ENCODE measurements at regions not wholly inside any gene's neighbourhood (a gene's known extent, or its start where the extent isn't known, plus 50 kb on each side); places are given as distances from the start of the nearest gene placed in this dataset.

DNA sequence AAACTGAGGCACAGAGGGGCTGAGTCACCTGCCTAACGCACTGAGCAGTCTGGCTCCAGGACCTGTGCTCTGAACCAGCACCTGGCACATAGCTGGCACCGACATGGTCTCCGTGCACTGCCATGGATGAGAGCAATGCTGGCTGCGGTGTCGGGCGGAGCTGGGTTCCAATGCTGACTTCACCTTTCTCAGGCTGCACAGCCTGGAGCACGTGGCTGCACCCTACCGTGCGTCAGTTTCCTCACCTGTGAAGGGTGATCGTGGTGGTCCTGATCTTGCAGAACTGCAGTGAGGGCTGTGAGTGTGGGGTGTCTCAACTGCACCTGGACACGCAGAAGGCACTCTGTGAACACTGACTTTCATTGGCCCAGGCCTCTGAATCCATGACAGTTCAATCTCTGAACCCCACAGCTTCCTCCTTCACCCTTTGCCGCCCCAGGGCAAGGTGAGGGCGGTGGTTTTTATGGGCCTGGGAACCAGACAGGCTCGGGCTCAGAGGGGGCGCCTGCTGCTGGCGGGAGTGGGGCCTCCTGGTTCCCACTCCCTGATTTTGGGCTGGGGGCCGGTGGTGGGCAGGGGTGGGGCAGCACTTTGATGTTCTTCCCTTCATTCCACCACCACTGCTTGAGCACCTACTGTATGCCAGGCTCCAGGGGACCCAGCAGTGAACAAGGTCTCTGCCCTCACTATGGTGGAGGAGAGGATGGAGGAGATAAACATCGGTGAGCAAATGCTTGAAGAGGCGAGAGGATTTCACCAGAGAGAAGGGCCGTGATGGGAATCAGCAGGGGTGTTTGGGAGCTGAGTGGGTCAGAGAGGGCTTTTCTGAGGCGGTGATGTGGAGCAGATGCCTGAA is 102.9 kb downstream of the CEBPB start:
- CTCF ChIA-PET (ENCODE audit: partially characterized antibody): no interaction called here
- intact Hi-C loops (cut with micrococcal nuclease): no loop called here

DNA sequence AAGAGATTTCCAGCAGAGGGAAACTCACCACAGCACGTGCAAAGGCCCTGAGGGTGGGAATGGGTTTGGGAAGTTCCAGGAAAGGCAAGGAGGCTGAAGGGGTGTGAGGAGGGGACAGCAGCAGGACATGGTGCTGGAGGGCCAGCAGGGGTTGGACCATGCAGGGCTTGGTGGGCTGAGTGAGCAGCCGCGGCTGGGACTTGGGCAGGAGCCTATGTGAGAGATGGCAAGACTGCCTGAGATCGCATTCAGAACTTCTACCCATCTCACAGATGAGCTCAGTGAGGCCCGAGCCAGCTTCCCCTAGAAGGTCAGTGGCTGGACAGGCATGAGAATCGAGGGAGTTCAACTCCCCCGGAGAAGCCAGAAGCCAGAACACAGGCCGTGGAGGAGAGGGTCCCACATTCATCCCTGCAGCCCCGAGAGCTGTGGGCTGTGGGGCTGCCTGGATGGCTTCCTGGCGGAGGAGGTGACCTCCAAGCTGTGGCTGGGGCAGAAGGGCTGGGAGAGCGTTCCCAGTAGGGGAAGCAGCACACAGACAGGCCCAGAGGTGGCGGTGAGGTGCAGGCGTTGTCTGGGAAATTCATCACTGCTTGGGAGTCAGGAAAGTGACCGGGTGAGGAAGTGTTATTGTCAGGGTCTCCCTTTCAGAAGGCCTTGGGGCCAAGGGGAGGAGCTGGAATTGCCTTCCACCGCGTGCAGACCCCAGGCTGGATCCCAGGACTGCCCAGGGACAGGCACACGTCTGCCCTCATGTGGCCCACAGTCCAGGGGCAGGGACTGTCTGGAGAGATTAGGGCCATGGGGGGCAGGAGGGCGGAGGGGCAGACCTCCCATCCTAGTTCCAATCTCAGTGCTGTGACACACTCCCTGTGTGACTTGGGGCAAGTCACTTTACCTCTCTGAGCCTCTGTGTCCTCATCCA is 103.8 kb downstream of the CEBPB start:
- POLR2A ChIA-PET (ENCODE audit: partially characterized antibody): interaction anchor here (0.6 kb wide), 1 partner anchor 94 kb away, joined by 3 read pairs; no protein-coding TSS in a partner anchor
- peak overlapping the region in 1 of 7 donors; percentile 32 for H3K27ac Mint-ChIP-seq

More for the DNA sequence above, 102.9 kb downstream of the CEBPB start:
- H3K27me3 ChIP-seq (ENCODE audit: insufficient read depth, low read length): no peaks in the 10 kb centered on the region
- Mint-ChIP-seq H3K4me1 (peaks cover 7 to 17% (median 9%) of the 10 kb centered on the region in 4 donors), H3K4me3 (no peak overlapping the region), H3K36me3 (no peaks in the 10 kb centered on the region), H3K27ac (peak overlapping the region in 1 of 7 donors; percentile 32), H3K27me3 (peaks cover 0 to 6% of the 10 kb centered on the region in 2 donors), H3K9me3 (no peaks in the 10 kb centered on the region)
- DNase-seq: no peak
- no peak overlapping the region for H3K4me3 ChIP-seq (ENCODE audit: low read length in 2 of 2)
- peaks cover 8% of the 10 kb centered on the region for H3K4me1 ChIP-seq (ENCODE audit: insufficient read depth, low read length)
- POLR2A ChIA-PET (ENCODE audit: partially characterized antibody): no interaction called here
- no peaks in the 10 kb centered on the region for H3K36me3 ChIP-seq (ENCODE audit: insufficient read depth, low read length)
- no peak overlapping the region for H3K27ac ChIP-seq (ENCODE audit: low read depth, low read length)
- H3K9me3 ChIP-seq (ENCODE audit: control insufficient read depth in 1 of 2, low read length in 2 of 2): no peaks in the 10 kb centered on the region

GRCh38 chr20:50295345-50295744 is 104.7 kb downstream of the CEBPB start:
- CTCF ChIA-PET (ENCODE audit: partially characterized antibody): no interaction called here
- H3K27me3 ChIP-seq (ENCODE audit: insufficient read depth, low read length): no peaks in the 10 kb centered on the region
- no peak overlapping the region for H3K4me3 ChIP-seq (ENCODE audit: low read length in 2 of 2)
- no peak overlapping the region for H3K4me3 Mint-ChIP-seq
- H3K36me3 ChIP-seq (ENCODE audit: insufficient read depth, low read length): no peaks in the 10 kb centered on the region
- no peaks in the 10 kb centered on the region for H3K9me3 ChIP-seq (ENCODE audit: control insufficient read depth in 1 of 2, low read length in 2 of 2)
- intact Hi-C loops (cut with micrococcal nuclease): no loop called here
- H3K36me3 Mint-ChIP-seq: no peaks in the 10 kb centered on the region
- peaks cover 0 to 3% of the 10 kb centered on the region in 2 donors for H3K27me3 Mint-ChIP-seq
- H3K27ac ChIP-seq (ENCODE audit: low read depth, low read length): no peak overlapping the region
- H3K9me3 Mint-ChIP-seq: peaks cover 0 to 1% (median 0%) of the 10 kb centered on the region in 8 donors
- no peak for DNase-seq
- peaks cover 7 to 17% (median 9%) of the 10 kb centered on the region in 4 donors for H3K4me1 Mint-ChIP-seq
- H3K4me1 ChIP-seq (ENCODE audit: insufficient read depth, low read length): peaks cover 8% of the 10 kb centered on the region
- H3K27ac Mint-ChIP-seq: peak overlapping the region in 1 of 7 donors; percentile 51
- POLR2A ChIA-PET (ENCODE audit: partially characterized antibody): no interaction called here

More for the DNA sequence above, 103.8 kb downstream of the CEBPB start:
- Histone ChIP-seq H3K36me3 (ENCODE audit: insufficient read depth, low read length) (no peaks in the 10 kb centered on the region), H3K4me1 (ENCODE audit: insufficient read depth, low read length) (peaks cover 8% of the 10 kb centered on the region), H3K27me3 (ENCODE audit: insufficient read depth, low read length) (no peaks in the 10 kb centered on the region), H3K9me3 (ENCODE audit: control insufficient read depth in 1 of 2, low read length in 2 of 2) (no peaks in the 10 kb centered on the region), H3K27ac (ENCODE audit: low read depth, low read length) (no peak overlapping the region), H3K4me3 (ENCODE audit: low read length in 2 of 2) (no peak overlapping the region)
- no peak overlapping the region for H3K4me3 Mint-ChIP-seq
- DNase-seq: no peak
- CTCF ChIA-PET (ENCODE audit: partially characterized antibody): no interaction called here
- intact Hi-C loops (cut with micrococcal nuclease): no loop called here
- no peaks in the 10 kb centered on the region for H3K36me3 Mint-ChIP-seq
- peaks cover 0 to 6% of the 10 kb centered on the region in 2 donors for H3K27me3 Mint-ChIP-seq
- peaks cover 7 to 17% (median 9%) of the 10 kb centered on the region in 4 donors for H3K4me1 Mint-ChIP-seq
- H3K9me3 Mint-ChIP-seq: no peaks in the 10 kb centered on the region

DNA sequence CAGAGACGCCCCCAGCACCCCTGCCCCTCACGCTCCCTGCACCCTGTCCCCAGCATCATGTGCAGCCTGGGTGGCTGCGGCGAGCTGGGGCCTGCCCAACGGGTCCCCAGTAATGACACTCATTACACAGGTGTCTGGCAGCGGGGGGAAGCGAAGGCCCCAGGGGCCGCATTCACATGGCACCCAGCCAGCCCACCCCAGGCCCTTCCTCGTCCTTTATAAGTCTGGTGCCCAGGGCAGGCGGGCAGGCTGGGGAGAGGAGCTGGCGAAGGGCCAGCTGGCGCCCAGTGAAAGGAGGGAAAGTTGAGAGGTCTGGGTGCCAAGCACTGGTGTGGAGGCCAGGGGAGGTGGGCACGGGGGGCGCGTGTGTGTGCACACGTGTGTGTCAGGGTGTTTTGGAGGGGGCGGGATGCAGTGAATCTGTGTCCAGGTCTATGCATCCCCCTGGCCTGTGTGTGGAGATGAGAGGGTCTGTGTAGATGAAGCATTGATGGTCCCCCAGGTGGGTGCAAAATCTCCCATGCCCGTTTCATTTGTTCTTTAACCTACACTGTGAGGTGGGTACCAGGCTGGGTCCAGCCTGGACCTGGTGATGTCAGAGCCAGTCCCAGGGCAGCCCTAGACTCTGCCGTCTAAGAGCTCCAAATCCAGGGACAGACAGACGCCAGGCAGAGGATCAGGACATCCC is 105.3 kb downstream of the CEBPB start:
- H3K9me3 ChIP-seq (ENCODE audit: control insufficient read depth in 1 of 2, low read length in 2 of 2): no peaks in the 10 kb centered on the region
- CTCF ChIA-PET (ENCODE audit: partially characterized antibody): no interaction called here
- H3K4me1 ChIP-seq (ENCODE audit: insufficient read depth, low read length): peaks cover 8% of the 10 kb centered on the region
- DNase-seq: no peak
- no peak overlapping the region for H3K4me3 Mint-ChIP-seq
- H3K9me3 Mint-ChIP-seq: peaks cover 0 to 1% (median 0%) of the 10 kb centered on the region in 8 donors
- H3K27ac ChIP-seq (ENCODE audit: low read depth, low read length): no peak overlapping the region
- H3K27me3 Mint-ChIP-seq: peaks cover 0 to 3% of the 10 kb centered on the region in 2 donors
- no peaks in the 10 kb centered on the region for H3K36me3 ChIP-seq (ENCODE audit: insufficient read depth, low read length)
- no peaks in the 10 kb centered on the region for H3K27me3 ChIP-seq (ENCODE audit: insufficient read depth, low read length)
- H3K36me3 Mint-ChIP-seq: no peaks in the 10 kb centered on the region
- H3K27ac Mint-ChIP-seq: no peak overlapping the region
- peaks cover 7 to 17% (median 9%) of the 10 kb centered on the region in 4 donors for H3K4me1 Mint-ChIP-seq
- no peak overlapping the region for H3K4me3 ChIP-seq (ENCODE audit: low read length in 2 of 2)
- intact Hi-C loops (cut with micrococcal nuclease): no loop called here
- POLR2A ChIA-PET (ENCODE audit: partially characterized antibody): no interaction called here

DNA sequence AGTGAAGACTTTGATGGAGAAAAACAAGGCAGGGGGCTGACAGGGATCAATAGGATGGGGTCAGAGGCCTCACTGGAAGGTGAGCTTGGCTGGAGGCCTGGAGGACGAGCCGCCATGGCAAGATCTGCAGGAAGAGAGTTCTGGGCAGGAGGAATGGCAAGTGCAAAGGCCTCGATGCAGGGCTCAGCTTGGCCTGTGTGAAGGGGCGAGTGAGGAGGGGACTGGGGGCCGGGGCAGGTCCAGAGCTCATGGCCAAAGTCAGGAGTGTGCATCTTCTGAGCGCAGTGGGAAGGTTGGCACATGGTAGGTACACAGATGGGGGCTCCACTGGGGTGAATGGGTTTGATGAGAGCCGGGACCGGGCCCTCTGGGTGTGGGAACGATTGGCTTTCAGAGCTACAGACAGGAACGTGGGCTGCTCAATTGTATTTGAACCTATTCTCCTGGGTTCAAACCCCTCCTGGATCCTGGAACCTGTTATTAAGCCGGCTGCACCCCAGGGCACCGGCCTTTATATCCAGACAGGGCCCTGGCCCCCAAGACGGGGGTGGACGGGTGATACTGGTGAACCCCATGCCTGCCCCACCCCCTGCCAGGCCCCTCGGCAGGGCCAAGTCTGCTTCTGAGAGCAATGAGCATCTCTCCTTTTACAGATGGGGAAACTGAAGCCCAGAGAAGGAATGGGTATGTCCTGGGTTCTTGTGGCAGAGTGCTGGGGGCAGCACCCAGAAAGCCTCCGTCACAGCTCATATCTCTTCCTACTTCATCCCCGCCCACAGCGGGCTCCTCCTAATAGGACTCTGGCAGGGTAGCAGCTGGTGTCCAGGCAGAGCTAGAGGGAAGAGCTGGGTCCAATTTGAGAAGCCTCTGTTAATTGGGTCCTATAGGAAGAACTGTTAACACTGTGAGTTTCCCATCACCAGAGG is 106.1 kb downstream of the CEBPB start:
- Mint-ChIP-seq H3K4me1 (peaks cover 7 to 17% (median 9%) of the 10 kb centered on the region in 4 donors), H3K36me3 (no peaks in the 10 kb centered on the region), H3K27ac (peak overlapping the region in 1 of 7 donors; percentile 81), H3K4me3 (no peak overlapping the region), H3K27me3 (peaks cover 0 to 3% of the 10 kb centered on the region in 2 donors), H3K9me3 (peaks cover 0 to 1% (median 0%) of the 10 kb centered on the region in 8 donors)
- POLR2A ChIA-PET (ENCODE audit: partially characterized antibody): no interaction called here
- no peak for DNase-seq
- H3K27ac ChIP-seq (ENCODE audit: low read depth, low read length): no peak overlapping the region
- peaks cover 8% of the 10 kb centered on the region for H3K4me1 ChIP-seq (ENCODE audit: insufficient read depth, low read length)
- H3K9me3 ChIP-seq (ENCODE audit: control insufficient read depth in 1 of 2, low read length in 2 of 2): no peaks in the 10 kb centered on the region
- no peaks in the 10 kb centered on the region for H3K27me3 ChIP-seq (ENCODE audit: insufficient read depth, low read length)
- no peaks in the 10 kb centered on the region for H3K36me3 ChIP-seq (ENCODE audit: insufficient read depth, low read length)
- no peak overlapping the region for H3K4me3 ChIP-seq (ENCODE audit: low read length in 2 of 2)
- intact Hi-C loops (cut with micrococcal nuclease): no loop called here
- CTCF ChIA-PET (ENCODE audit: partially characterized antibody): no interaction called here

DNA sequence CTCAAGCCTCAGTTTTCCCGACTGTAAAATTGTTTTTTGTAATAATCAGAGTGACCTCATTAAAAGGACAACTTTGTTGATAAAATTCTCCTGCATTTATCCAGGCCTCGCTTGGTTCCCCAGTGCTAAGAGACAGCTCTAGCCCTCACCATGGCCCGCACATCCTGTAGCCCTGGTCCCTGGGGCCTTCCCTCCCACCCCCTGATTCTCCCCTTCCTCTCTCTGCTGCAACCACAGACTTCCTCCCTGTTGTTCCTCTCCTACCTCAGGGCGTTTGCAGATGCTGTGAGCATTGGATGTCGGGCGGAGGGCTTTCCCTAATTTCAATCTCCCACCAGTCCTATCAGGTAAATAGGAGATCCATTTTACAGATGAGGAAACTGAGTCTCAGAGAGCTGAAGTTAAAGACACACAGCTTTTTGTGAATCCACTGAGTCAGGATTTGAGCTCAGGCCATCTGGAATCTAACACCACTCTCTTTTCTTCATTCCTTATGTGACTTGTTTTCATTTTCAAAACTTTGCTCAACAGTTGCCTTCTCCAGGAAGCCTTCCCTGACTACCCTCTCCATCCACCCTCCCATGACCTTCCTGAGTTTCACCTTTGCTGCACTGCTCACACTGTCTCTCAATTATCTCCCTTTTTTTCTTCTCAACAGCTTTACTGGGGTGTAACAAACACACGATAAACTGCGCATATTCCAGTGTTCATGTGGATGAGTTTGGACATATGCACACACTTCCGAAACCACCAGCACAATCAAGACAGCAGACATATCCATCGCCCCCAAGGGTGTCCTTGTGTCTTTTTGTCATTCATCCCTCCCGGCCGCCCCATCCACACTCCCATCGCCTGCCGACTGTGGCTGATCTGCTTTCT is 107.1 kb downstream of the CEBPB start:
- POLR2A ChIA-PET (ENCODE audit: partially characterized antibody): no interaction called here
- Mint-ChIP-seq H3K4me3 (peak overlapping the region in 2 of 8 donors; percentile 1 to 6), H3K27me3 (peaks cover 0 to 3% of the 10 kb centered on the region in 2 donors), H3K9me3 (peaks cover 0 to 1% (median 0%) of the 10 kb centered on the region in 8 donors), H3K27ac (peak overlapping the region in 2 of 7 donors; percentile 11 to 65), H3K4me1 (peaks cover 7 to 17% (median 9%) of the 10 kb centered on the region in 4 donors), H3K36me3 (no peaks in the 10 kb centered on the region)
- no peak overlapping the region for H3K27ac ChIP-seq (ENCODE audit: low read depth, low read length)
- no peaks in the 10 kb centered on the region for H3K36me3 ChIP-seq (ENCODE audit: insufficient read depth, low read length)
- H3K9me3 ChIP-seq (ENCODE audit: control insufficient read depth in 1 of 2, low read length in 2 of 2): no peaks in the 10 kb centered on the region
- H3K4me1 ChIP-seq (ENCODE audit: insufficient read depth, low read length): peaks cover 8% of the 10 kb centered on the region
- CTCF ChIA-PET (ENCODE audit: partially characterized antibody): no interaction called here
- no peak overlapping the region for H3K4me3 ChIP-seq (ENCODE audit: low read length in 2 of 2)
- H3K27me3 ChIP-seq (ENCODE audit: insufficient read depth, low read length): no peaks in the 10 kb centered on the region
- DNase-seq: no peak
- intact Hi-C loops (cut with micrococcal nuclease): no loop called here

Measured in CD4-positive, alpha-beta memory T cell (primary cell).